Heart right ventricle (tissue), 16 donors: ENCODE measurements at regions not wholly inside any gene's neighbourhood (a gene's known extent, or its start where the extent isn't known, plus 50 kb on each side); places are given as distances from the start of the nearest gene placed in this dataset.

Experiments used
- ATAC-seq, 8 donors: fragments of 200-7000 bp; cut with Tn5 transposase; one replicate each; pipeline ENCODE4 v1.9.1; 2020; ENCODE audit warnings: mild to moderate bottlenecking in 8 of 8, moderate library complexity in 8 of 8, moderate number of reproducible peaks in 1 of 8
- DNase-seq, 2 donors: peaks; one replicate each; pipeline ENCODE4 v3.0.0-alpha.2; 2020
- H3K27ac ChIP-seq, 10 donors: fragments of 200-600 bp; sonication (generic) in 2 of 10; one replicate each; pipeline versions ENCODE4 v1.5.0 to v1.8.0; 2020 to 2022; ENCODE audit warnings: mild to moderate bottlenecking in 3 of 10
- H3K27me3 ChIP-seq, 7 donors: fragments of 200-600 bp; one replicate each; pipeline ENCODE4 v1.8.0; 2021 to 2022; ENCODE audit warnings: mild to moderate bottlenecking in 2 of 7
- H3K36me3 ChIP-seq, 9 donors: fragments of 200-600 bp; sonication (generic) in 1 of 9; one replicate each; pipeline versions ENCODE4 v1.5.0 to v1.8.0; 2020 to 2022; ENCODE audit warnings: mild to moderate bottlenecking in 2 of 9
- H3K4me1 ChIP-seq, 9 donors: fragments of 200-600 bp; sonication (generic) in 1 of 9; one replicate each; pipeline versions ENCODE4 v1.5.0 to v1.8.0; 2020 to 2022; ENCODE audit warnings: mild to moderate bottlenecking in 4 of 9
- H3K4me3 ChIP-seq, 10 donors: fragments of 200-600 bp; sonication (generic) in 2 of 10; one replicate each; pipeline versions ENCODE4 v1.5.0 to v1.8.0; 2020 to 2022; ENCODE audit warnings: mild to moderate bottlenecking in 7 of 10, moderate library complexity in 2 of 10
- H3K9me3 ChIP-seq, 11 donors: fragments of 200-600 bp in 10 of 11; sonication (generic) in 2 of 11; one replicate each; pipeline versions ENCODE4 v1.5.0 to v1.8.0; 2013 to 2022; ENCODE audit warnings: mild to moderate bottlenecking in 2 of 11, control low read depth in 1 of 11, moderate library complexity in 1 of 11
- WGBS, 2 donors: extraction: QIAGEN DNeasy Blood & Tissue Kit; methylation state at CpG; one replicate each; pipeline ENCODE4 v1.1.7; 2013; ENCODE audit warnings: inconsistent platforms in 1 of 2; 5-methylcytosine and 5-hydroxymethylcytosine counted together
- intact Hi-C, 10 donors: fragments of 100-400 bp; cut with DNase I; formaldehyde crosslinking; loops; one replicate each; pipeline versions ENCODE4 v1.11.1 to v1.14.2; 2022
- TF ChIP-seq, protein P1 (sequence below), 9 donors: fragments of 200-600 bp; sonication (generic) in 2 of 9; IDR thresholded peaks; one replicate each; pipeline versions ENCODE4 v1.5.0 to v1.8.0; 2021 to 2022; ENCODE audit warnings: antibody characterized with exemption in 9 of 9, mild to moderate bottlenecking in 5 of 9, moderate library complexity in 1 of 9
- donor health status: Arrhythmogenic right ventricular cardiomyopathy.
- donor health status: ischemic (EF 13 %, LVEDD 7.1; RV severe dilation, severe dysfunction).
- donor health status: healthy with polysubstance abuse.
- donor health status: DM: no; HTN: yes; CAD: no.
- donor health status: DM: no; HTN: no; CAD: no.
- donor health status: ischemic (EF 25% LVEDD 6.9; RV normal size, moderate dysfunction).
- donor health status: ischemic (EF 25% LVEDD 5.7; RV mildly dilated, moderate dysfunction).
- donor health status: healthy.
- donor health status: DM: yes; HTN: yes; CAD: no.
- donor health status: Ischemic cardiomyopathy.
- donor health status: ischemic (EF 35%, LVEDD 5.7; RV mildly dilated, moderate dysfunction).
- donor health status: nonischemic (EF 11% LVEDD 7.7; RV severe dilation, severe dysfunction).
- donor health status: DM: yes; HTN: yes; CAD: no.
- donor health status: PGD.
- donor health status: ischemic (EF 29% LVEDD 5.4; RV normal size, mild dysfunction).
- donor health status: nonischemic (EF 23%, LVEDD 6.1; RV moderate dilation, normal function).

DNA sequence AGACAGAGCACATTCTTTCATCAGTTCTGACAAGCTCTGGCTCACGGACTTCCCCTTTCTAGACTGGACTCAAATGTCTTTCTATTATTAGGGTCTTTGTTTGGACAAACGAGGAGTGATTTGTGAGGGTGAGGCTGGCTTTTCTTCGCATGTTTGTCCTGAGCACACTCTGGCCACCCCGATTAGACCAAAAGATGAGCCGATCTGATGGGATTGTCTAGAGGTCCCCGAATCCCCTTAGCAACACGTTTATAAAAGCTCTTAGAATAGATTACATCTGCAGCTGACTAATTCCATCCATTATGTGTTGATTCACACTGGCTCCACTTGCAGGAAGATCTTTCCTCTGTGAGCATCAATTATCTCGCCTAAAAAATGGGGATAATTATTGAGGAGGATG is 675.4 kb upstream of the AUTS2 start:
- H3K4me1 ChIP-seq: no peaks in the 10 kb centered on the region
- H3K27me3 ChIP-seq: peaks cover 0 to 17% (median 3%) of the 10 kb centered on the region in 7 donors
- no peak overlapping the region for H3K27ac ChIP-seq
- intact Hi-C loops: no loop called here
- WGBS, 2 donors: 61 to 66% methylated on average over 8 of the region's 8 CpGs
- ATAC-seq (no peak), DNase-seq (no peak)
- H3K36me3 ChIP-seq: no peaks in the 10 kb centered on the region
- TF ChIP-seq, protein P1, sequence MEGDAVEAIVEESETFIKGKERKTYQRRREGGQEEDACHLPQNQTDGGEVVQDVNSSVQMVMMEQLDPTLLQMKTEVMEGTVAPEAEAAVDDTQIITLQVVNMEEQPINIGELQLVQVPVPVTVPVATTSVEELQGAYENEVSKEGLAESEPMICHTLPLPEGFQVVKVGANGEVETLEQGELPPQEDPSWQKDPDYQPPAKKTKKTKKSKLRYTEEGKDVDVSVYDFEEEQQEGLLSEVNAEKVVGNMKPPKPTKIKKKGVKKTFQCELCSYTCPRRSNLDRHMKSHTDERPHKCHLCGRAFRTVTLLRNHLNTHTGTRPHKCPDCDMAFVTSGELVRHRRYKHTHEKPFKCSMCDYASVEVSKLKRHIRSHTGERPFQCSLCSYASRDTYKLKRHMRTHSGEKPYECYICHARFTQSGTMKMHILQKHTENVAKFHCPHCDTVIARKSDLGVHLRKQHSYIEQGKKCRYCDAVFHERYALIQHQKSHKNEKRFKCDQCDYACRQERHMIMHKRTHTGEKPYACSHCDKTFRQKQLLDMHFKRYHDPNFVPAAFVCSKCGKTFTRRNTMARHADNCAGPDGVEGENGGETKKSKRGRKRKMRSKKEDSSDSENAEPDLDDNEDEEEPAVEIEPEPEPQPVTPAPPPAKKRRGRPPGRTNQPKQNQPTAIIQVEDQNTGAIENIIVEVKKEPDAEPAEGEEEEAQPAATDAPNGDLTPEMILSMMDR (IDR thresholded peaks at IDR 0.05): no peak
- H3K9me3 ChIP-seq: peaks cover 0 to 38% (median 9%) of the 10 kb centered on the region in 11 donors
- H3K4me3 ChIP-seq: no peak overlapping the region

DNA sequence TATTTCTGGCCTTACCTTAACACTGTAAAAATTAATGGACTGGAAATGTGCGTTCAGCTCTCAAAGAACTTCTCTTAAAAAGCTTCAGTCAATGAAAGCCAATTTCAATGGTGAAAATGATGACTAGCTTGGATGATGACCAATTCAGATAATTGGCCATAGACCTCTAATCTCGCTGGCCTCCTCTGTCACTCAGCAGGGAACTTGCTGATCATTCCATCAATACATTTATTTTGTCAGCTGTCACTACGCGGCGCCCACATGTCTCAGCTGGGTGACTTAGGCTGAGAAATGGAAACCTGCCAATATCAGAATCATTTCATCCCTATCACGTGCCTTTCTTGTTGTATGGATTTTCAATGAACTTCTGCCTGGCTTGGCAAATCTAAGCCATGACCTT is 673.0 kb upstream of the AUTS2 start:
- WGBS, 2 donors: 75 to 79% methylated on average over 6 of the region's 6 CpGs
- Histone ChIP-seq H3K27ac (no peak overlapping the region), H3K4me3 (no peak overlapping the region), H3K27me3 (peaks cover 0 to 17% (median 6%) of the 10 kb centered on the region in 7 donors), H3K9me3 (peaks cover 0 to 30% (median 9%) of the 10 kb centered on the region in 11 donors), H3K36me3 (no peaks in the 10 kb centered on the region), H3K4me1 (no peaks in the 10 kb centered on the region)
- ATAC-seq: no peak
- TF ChIP-seq, protein P1 (IDR thresholded peaks at IDR 0.05): no peak
- intact Hi-C loops: no loop called here
- DNase-seq: no peak

DNA sequence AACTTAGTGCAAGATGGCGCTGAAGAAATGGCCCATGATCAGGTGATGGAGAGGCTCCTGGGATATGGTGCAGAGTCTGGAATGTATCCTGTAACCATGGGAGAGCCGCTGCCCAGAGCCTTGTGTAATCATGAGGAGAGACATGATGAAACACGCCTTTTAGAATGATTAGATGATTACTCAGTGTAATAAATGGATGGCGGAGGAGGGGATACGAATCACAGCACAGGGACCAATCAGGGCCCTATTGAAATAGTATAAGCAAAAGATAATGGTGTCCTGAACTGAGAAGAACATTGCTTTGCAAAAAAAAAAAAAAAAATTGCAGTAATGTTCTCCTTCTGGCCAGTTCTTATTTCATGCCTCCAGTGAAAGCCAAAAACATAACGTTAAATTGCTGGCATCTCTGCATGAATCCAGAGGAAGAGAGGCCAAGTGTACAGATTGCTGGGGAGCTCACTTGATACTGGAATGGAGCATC is 668.5 kb upstream of the AUTS2 start:
- intact Hi-C loops: no loop called here
- WGBS, 2 donors: 71 to 78% methylated on average over 6 of the region's 6 CpGs
- TF ChIP-seq, protein P1 (IDR thresholded peaks at IDR 0.05): no peak
- H3K27ac ChIP-seq: no peak overlapping the region
- no peaks in the 10 kb centered on the region for H3K4me1 ChIP-seq
- ATAC-seq (peak in 1 of 8 donors; percentile 62), DNase-seq (no peak)
- no peaks in the 10 kb centered on the region for H3K36me3 ChIP-seq
- no peak overlapping the region for H3K4me3 ChIP-seq
- H3K27me3 ChIP-seq: peaks cover 0 to 12% (median 5%) of the 10 kb centered on the region in 7 donors
- peaks cover 0 to 12% (median 0%) of the 10 kb centered on the region in 11 donors for H3K9me3 ChIP-seq

DNA sequence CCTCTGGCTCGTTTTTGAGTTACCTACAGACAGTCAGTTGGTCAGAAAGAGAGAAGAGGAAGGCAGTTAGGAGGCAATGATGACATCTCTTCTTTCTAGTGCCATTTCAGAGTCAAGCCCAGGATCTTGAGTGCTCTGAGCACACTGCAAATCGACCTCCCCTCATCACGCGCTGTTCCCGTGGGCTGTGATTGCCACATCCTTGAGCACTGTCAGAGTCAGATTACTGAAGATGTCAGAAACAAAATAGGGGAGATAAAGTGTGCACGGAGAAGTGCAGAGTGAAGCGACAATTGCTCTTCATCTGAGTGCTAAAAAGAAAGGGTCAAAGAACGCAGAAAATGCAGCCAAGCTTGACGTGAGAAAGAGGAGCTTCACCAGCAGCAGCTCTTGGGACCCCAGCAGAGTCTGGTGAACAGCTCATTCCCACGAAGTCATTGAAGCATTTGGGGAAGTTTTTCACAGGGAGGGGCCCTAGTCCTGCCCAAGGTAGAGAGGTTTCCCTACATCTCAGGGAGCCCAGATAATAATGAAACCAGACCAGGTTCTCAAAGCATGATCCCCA is 661.7 kb upstream of the AUTS2 start:
- ATAC-seq: no peak
- DNase-seq: no peak

More for the DNA sequence above, 661.7 kb upstream of the AUTS2 start:
- Histone ChIP-seq H3K36me3 (no peaks in the 10 kb centered on the region), H3K4me1 (no peaks in the 10 kb centered on the region), H3K27me3 (peaks cover 0 to 21% (median 0%) of the 10 kb centered on the region in 7 donors), H3K27ac (no peak overlapping the region), H3K9me3 (peaks cover 0 to 12% (median 0%) of the 10 kb centered on the region in 11 donors), H3K4me3 (no peak overlapping the region)
- TF ChIP-seq, protein P1 (IDR thresholded peaks at IDR 0.05): no peak
- WGBS, 2 donors: 38 to 50% methylated on average over 10 of the region's 10 CpGs
- intact Hi-C loops: no loop called here
